ENCODE measurements at regions not wholly inside any gene's neighbourhood (a gene's known extent, or its start where the extent isn't known, plus 50 kb on each side); places are given as distances from the start of the nearest gene placed in this dataset.

DNA sequence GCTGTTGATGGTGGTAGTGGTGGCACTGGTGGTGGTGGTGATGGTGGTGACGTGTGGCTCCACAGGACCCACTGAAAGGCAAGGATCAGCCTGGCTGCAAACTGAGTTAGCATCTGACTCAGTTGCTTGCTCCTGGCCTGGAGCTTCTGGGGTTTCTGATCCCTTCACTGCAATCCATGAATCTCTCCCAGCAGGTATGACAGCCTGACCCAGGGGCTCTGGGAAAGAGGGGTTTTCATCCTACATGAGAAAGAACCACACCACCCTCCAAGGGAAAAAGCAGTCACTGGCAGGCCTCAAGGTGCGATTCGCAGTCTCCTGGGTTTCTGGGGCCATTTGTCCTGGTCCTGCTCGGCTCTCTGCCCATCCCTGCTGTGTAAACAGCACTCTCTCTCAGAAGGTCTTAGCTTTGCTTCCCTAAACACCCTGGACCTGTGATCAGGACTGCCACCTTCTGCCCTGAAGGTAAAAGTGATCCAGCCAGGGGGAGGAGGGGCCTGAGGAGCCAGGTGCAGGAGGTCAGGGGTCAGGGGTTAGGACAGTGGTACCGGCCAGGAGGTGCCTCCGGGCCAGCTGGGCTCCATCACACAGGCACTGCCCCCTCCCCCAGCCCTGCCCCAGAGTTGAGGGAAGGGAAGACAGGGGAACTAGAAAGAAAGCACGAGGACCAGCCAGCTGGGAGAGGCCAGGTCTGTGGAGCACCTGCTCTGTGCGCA is 152.0 kb downstream of the BMP7 start:
- TF ChIP-seq, protein P1, sequence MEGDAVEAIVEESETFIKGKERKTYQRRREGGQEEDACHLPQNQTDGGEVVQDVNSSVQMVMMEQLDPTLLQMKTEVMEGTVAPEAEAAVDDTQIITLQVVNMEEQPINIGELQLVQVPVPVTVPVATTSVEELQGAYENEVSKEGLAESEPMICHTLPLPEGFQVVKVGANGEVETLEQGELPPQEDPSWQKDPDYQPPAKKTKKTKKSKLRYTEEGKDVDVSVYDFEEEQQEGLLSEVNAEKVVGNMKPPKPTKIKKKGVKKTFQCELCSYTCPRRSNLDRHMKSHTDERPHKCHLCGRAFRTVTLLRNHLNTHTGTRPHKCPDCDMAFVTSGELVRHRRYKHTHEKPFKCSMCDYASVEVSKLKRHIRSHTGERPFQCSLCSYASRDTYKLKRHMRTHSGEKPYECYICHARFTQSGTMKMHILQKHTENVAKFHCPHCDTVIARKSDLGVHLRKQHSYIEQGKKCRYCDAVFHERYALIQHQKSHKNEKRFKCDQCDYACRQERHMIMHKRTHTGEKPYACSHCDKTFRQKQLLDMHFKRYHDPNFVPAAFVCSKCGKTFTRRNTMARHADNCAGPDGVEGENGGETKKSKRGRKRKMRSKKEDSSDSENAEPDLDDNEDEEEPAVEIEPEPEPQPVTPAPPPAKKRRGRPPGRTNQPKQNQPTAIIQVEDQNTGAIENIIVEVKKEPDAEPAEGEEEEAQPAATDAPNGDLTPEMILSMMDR (IDR thresholded peaks at IDR 0.05; ENCODE audit: low read length) = no peak
- no peak for TF ChIP-seq EZH2 (IDR thresholded peaks at IDR 0.05; ENCODE audit: borderline replicate concordance, low read length)
